Activated CD8-positive, alpha-beta T cell treated with anti-CD3 and anti-CD28 coated beads for 36 hours (primary cell): ENCODE measurements at regions not wholly inside any gene's neighbourhood (a gene's known extent, or its start where the extent isn't known, plus 50 kb on each side); places are given as distances from the start of the nearest gene placed in this dataset.

ENCODE experiments used
- ATAC-seq: fragments of 200-7000 bp; cut with Tn5 transposase; one replicate; pipeline ENCODE4 v1.10.0; 2021; ENCODE audit warnings: mild to moderate bottlenecking, moderate library complexity
- CTCF ChIA-PET: fragments of 350-600 bp; sonication (Branson Sonifier 250); formaldehyde crosslinking; loops from one replicate; lab custom pipeline; 2021; ENCODE audit warnings: antibody characterized with exemption; lab: Charles Lee
- POLR2A ChIA-PET: fragments of 350-600 bp; sonication (Branson Sonifier 250); formaldehyde crosslinking; loops from one replicate; lab custom pipeline; 2021; ENCODE audit warnings: antibody characterized with exemption; lab: Charles Lee
- DNase-seq: peaks from one replicate; pipeline ENCODE4 v3.0.0-alpha.2; 2020
- H3K27ac Mint-ChIP-seq: one replicate; pipeline ENCODE4 v1.8.0; 2021; ENCODE audit warnings: mild to moderate bottlenecking, mixed read lengths
- H3K27me3 Mint-ChIP-seq: one replicate; pipeline ENCODE4 v1.8.0; 2021; ENCODE audit warnings: mixed read lengths
- H3K36me3 Mint-ChIP-seq: one replicate; pipeline ENCODE4 v1.8.0; 2021; ENCODE audit warnings: low read depth, mixed read lengths
- H3K4me1 Mint-ChIP-seq: one replicate; pipeline ENCODE4 v1.8.0; 2021; ENCODE audit warnings: low read depth, mixed read lengths
- H3K4me3 Mint-ChIP-seq: one replicate; pipeline ENCODE4 v1.8.0; 2021; ENCODE audit warnings: mild to moderate bottlenecking, moderate library complexity, mixed read lengths
- H3K9me3 Mint-ChIP-seq: one replicate; pipeline ENCODE4 v1.8.0; 2021; ENCODE audit warnings: mixed read lengths
- intact Hi-C: fragments of 100-400 bp; cut with micrococcal nuclease; formaldehyde crosslinking; loops from one replicate; pipeline ENCODE4 v1.10.0; 2022
- TF ChIP-seq, protein P1 (sequence below): fragments of 200-600 bp; IDR thresholded peaks from one replicate; pipeline ENCODE4 v1.8.0; 2022; ENCODE audit warnings: antibody characterized with exemption, mild to moderate bottlenecking

GRCh38 chr2:150141226-150142001, 346.1 kb downstream of the RND3 start:
- Mint-ChIP-seq H3K27me3 (no peaks in the 10 kb centered on the region), H3K4me3 (no peak overlapping the region), H3K4me1 (no peaks in the 10 kb centered on the region), H3K9me3 (peaks cover 13% of the 10 kb centered on the region), H3K27ac (no peak overlapping the region), H3K36me3 (no peaks in the 10 kb centered on the region)
- TF ChIP-seq, protein P1, sequence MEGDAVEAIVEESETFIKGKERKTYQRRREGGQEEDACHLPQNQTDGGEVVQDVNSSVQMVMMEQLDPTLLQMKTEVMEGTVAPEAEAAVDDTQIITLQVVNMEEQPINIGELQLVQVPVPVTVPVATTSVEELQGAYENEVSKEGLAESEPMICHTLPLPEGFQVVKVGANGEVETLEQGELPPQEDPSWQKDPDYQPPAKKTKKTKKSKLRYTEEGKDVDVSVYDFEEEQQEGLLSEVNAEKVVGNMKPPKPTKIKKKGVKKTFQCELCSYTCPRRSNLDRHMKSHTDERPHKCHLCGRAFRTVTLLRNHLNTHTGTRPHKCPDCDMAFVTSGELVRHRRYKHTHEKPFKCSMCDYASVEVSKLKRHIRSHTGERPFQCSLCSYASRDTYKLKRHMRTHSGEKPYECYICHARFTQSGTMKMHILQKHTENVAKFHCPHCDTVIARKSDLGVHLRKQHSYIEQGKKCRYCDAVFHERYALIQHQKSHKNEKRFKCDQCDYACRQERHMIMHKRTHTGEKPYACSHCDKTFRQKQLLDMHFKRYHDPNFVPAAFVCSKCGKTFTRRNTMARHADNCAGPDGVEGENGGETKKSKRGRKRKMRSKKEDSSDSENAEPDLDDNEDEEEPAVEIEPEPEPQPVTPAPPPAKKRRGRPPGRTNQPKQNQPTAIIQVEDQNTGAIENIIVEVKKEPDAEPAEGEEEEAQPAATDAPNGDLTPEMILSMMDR, result no peak
- ChIA-PET POLR2A (no interaction called here), CTCF (no interaction called here)
- no peak for DNase-seq
- ATAC-seq, result no peak
- intact Hi-C loops, result no loop called here

DNA sequence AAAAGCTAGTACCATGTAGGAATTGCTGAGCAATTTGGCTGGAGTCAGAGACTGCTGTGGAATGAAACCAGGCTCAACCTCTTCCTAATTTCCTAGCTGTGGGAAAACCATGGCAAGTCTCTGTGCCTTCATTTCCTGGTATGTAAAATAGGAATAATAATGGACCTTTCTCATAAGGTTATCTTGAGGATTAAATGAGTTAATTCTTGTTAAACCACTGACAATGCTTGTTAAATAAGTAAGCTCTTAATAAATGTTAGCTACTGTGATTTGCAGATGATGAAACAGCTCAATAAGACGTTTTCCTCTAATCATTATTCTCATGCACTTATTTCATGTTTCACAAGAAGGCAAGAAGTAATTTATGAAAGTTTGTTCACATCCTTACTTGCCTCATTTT, 346.7 kb downstream of the RND3 start:
- no peak for ATAC-seq
- intact Hi-C loops, result no loop called here
- TF ChIP-seq, protein P1, result no peak
- CTCF ChIA-PET, result no interaction called here
- H3K27ac Mint-ChIP-seq, result no peak overlapping the region
- no peak for DNase-seq
- no peaks in the 10 kb centered on the region for H3K4me1 Mint-ChIP-seq
- no peaks in the 10 kb centered on the region for H3K27me3 Mint-ChIP-seq
- peaks cover 6% of the 10 kb centered on the region for H3K9me3 Mint-ChIP-seq
- H3K36me3 Mint-ChIP-seq, result no peaks in the 10 kb centered on the region
- no peak overlapping the region for H3K4me3 Mint-ChIP-seq
- POLR2A ChIA-PET, result no interaction called here

GRCh38 chr2:150138587-150138986, 348.9 kb downstream of the RND3 start:
- Mint-ChIP-seq H3K4me3 (no peak overlapping the region), H3K27me3 (no peaks in the 10 kb centered on the region), H3K9me3 (peaks cover 1% of the 10 kb centered on the region), H3K36me3 (no peaks in the 10 kb centered on the region), H3K4me1 (no peaks in the 10 kb centered on the region), H3K27ac (no peak overlapping the region)
- DNase-seq, result no peak
- intact Hi-C loops, result no loop called here
- no peak for ATAC-seq
- TF ChIP-seq, protein P1, result no peak
- CTCF ChIA-PET, result no interaction called here
- POLR2A ChIA-PET, result no interaction called here

GRCh38 chr2:150137338-150138069, 350.0 kb downstream of the RND3 start:
- no peak for ATAC-seq
- DNase-seq, result no peak
- Mint-ChIP-seq H3K27ac (no peak overlapping the region), H3K36me3 (no peaks in the 10 kb centered on the region), H3K4me3 (no peak overlapping the region), H3K9me3 (peaks cover 1% of the 10 kb centered on the region), H3K27me3 (no peaks in the 10 kb centered on the region), H3K4me1 (no peaks in the 10 kb centered on the region)
- CTCF ChIA-PET, result no interaction called here
- intact Hi-C loops, result no loop called here
- TF ChIP-seq, protein P1, result no peak
- POLR2A ChIA-PET, result no interaction called here

- DNase-seq, result no peak
- ChIA-PET POLR2A (no interaction called here), CTCF (no interaction called here)
- Mint-ChIP-seq H3K27me3 (no peaks in the 10 kb centered on the region), H3K9me3 (peaks cover 1% of the 10 kb centered on the region), H3K27ac (no peak overlapping the region), H3K4me1 (no peaks in the 10 kb centered on the region), H3K4me3 (no peak overlapping the region), H3K36me3 (no peaks in the 10 kb centered on the region)
- intact Hi-C loops, result no loop called here
- TF ChIP-seq, protein P1, result no peak
- ATAC-seq, result no peak
These were observed 350.6 kb downstream of the RND3 start for GRCh38 chr2:150136893-150137292.
